Adrenal gland (tissue), 9 donors: ENCODE measurements at regions not wholly inside any gene's neighbourhood (a gene's known extent, or its start where the extent isn't known, plus 50 kb on each side); places are given as distances from the start of the nearest gene placed in this dataset.
A peak's percentile ranks its signal among the peaks of the same experiment; 100 is the strongest.

Experiments
- DNase-seq, 7 donors: peaks; one replicate each; pipeline ENCODE4 v3.0.0-alpha.2; 2019 to 2020
- H3K27ac ChIP-seq, 5 donors: fragments of 200-600 bp; sonication (generic) in 4 of 5; 1 replicate in 3 of 5; 2 replicates in 2 of 5; pipeline versions ENCODE4 v1.5.1 to v1.8.0; 2016 to 2020; ENCODE audit warnings: mild to moderate bottlenecking in 1 of 5
- H3K27me3 ChIP-seq: fragments of 200-600 bp; 2 replicates; pipeline ENCODE4 v1.8.0; 2021
- H3K36me3 ChIP-seq, 2 donors: fragments of 200-600 bp; replicated peaks in 1 of 2; 1 replicate in 1 of 2; 2 replicates in 1 of 2; pipeline versions ENCODE4 v1.5.1 to v1.8.0; 2018 to 2022
- H3K4me1 ChIP-seq, 2 donors: fragments of 200-600 bp; replicated peaks in 1 of 2; 1 replicate in 1 of 2; 2 replicates in 1 of 2; pipeline versions ENCODE4 v1.5.1 to v1.8.0; 2018 to 2021
- H3K4me3 ChIP-seq, 4 donors: fragments of 200-600 bp; sonication (generic) in 3 of 4; one replicate each; pipeline ENCODE4 v1.5.1; 2016 to 2018
- H3K9me3 ChIP-seq, 3 donors: fragments of 200-600 bp; sonication (generic) in 1 of 3; replicated peaks in 1 of 3; 1 replicate in 2 of 3; 2 replicates in 1 of 3; pipeline versions ENCODE4 v1.5.1 to v1.8.0; 2016 to 2021
- POLR2A ChIP-seq, 2 donors: fragments of 450-650 bp; IDR thresholded peaks; one replicate each; pipeline ENCODE4 v1.6.1; 2017; ENCODE audit warnings: antibody characterized with exemption in 2 of 2, mild to moderate bottlenecking in 2 of 2, moderate library complexity in 1 of 2
- WGBS, 4 donors: extraction: QIAGEN DNeasy Blood & Tissue Kit in 2 of 4; methylation state at CpG; one replicate each; pipeline versions ENCODE4 v1.1.5 to v1.1.7; 2013 to 2017; 5-methylcytosine and 5-hydroxymethylcytosine counted together
- intact Hi-C, 2 donors: fragments of 100-400 bp; cut with DNase I; formaldehyde crosslinking; loops; one replicate each; pipeline versions ENCODE4 v1.14.1 to v1.15.0; 2022 to 2023
- TF ChIP-seq, protein P1 (sequence below), 6 experiments: fragments of 450-650 bp in 4 of 6; fragments of 200-600 bp in 2 of 6; sonication (generic) in 1 of 6; IDR thresholded peaks; 1 replicate in 5 of 6; 2 replicates in 1 of 6; pipeline versions ENCODE4 v1.5.1 to v1.8.0; 2016 to 2021; ENCODE audit warnings: antibody characterized with exemption in 6 of 6, mild to moderate bottlenecking in 2 of 6, moderate library complexity in 1 of 6
- donor health status: healthy with polysubstance abuse.
- donor health status: Bipolar disorder and iron deficiency.
- donor health status: DM: yes; HTN: yes; CAD: no.
- donor health status: DM: no; HTN: no; CAD: no.
- donor health status: DM: no; HTN: no; CAD: no.

- TF ChIP-seq, protein P1, sequence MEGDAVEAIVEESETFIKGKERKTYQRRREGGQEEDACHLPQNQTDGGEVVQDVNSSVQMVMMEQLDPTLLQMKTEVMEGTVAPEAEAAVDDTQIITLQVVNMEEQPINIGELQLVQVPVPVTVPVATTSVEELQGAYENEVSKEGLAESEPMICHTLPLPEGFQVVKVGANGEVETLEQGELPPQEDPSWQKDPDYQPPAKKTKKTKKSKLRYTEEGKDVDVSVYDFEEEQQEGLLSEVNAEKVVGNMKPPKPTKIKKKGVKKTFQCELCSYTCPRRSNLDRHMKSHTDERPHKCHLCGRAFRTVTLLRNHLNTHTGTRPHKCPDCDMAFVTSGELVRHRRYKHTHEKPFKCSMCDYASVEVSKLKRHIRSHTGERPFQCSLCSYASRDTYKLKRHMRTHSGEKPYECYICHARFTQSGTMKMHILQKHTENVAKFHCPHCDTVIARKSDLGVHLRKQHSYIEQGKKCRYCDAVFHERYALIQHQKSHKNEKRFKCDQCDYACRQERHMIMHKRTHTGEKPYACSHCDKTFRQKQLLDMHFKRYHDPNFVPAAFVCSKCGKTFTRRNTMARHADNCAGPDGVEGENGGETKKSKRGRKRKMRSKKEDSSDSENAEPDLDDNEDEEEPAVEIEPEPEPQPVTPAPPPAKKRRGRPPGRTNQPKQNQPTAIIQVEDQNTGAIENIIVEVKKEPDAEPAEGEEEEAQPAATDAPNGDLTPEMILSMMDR (IDR thresholded peaks at IDR 0.05), result no peak
- no peak for TF ChIP-seq POLR2A (IDR thresholded peaks at IDR 0.05)
- no peaks in the 10 kb centered on the region for H3K9me3 ChIP-seq
- H3K4me3 ChIP-seq, result no peak overlapping the region
- no peak for DNase-seq
- no peaks in the 10 kb centered on the region for H3K36me3 ChIP-seq
- WGBS, 4 donors, result 38 to 53% (median 43%) methylated on average over 1 of the region's 1 CpG
- no peaks in the 10 kb centered on the region for H3K27me3 ChIP-seq
- H3K27ac ChIP-seq, result no peak overlapping the region
- intact Hi-C loops, result no loop called here
- no peaks in the 10 kb centered on the region for H3K4me1 ChIP-seq
Observed at GRCh38 chr10:108582888-108583287, 1340.4 kb downstream of the XPNPEP1 start.

- 14 to 51% (median 46%) methylated on average over 3 of the region's 3 CpGs for WGBS, 4 donors
- Histone ChIP-seq H3K27ac (no peak overlapping the region), H3K36me3 (no peaks in the 10 kb centered on the region), H3K9me3 (no peaks in the 10 kb centered on the region), H3K4me3 (no peak overlapping the region), H3K27me3 (no peaks in the 10 kb centered on the region), H3K4me1 (no peaks in the 10 kb centered on the region)
- intact Hi-C loops, result no loop called here
- DNase-seq, result peak in 1 of 7 donors; percentile 5
- TF ChIP-seq, protein P1 (IDR thresholded peaks at IDR 0.05), result no peak
- no peak for TF ChIP-seq POLR2A (IDR thresholded peaks at IDR 0.05)
Observed at GRCh38 chr10:108582387-108582786, 1340.9 kb downstream of the XPNPEP1 start.

DNA sequence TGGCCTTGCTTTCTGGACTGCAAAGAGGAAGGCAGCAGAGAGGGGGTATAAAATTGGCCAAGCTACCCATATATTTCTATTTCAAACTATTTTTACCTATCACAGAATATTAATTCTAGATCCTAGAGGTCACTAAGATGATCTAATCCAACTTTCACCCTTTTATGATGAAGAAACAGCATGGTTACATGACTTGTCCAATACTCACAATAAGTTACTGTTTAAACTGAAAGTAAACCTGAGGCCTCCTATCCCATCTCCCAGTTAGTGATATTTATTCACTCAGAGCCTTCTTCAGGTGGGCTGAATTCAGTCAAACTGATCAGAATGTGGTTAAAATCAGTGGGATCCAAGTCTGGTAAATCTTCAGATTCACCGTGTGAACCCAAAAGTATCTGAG is 1345.1 kb downstream of the XPNPEP1 start:
- Histone ChIP-seq H3K4me3 (no peak overlapping the region), H3K27ac (no peak overlapping the region), H3K4me1 (no peaks in the 10 kb centered on the region), H3K9me3 (no peaks in the 10 kb centered on the region), H3K27me3 (no peaks in the 10 kb centered on the region), H3K36me3 (no peaks in the 10 kb centered on the region)
- DNase-seq, result no peak
- WGBS, 4 donors, result 89 to 100% (median 98%) methylated on average over 1 of the region's 1 CpG
- no peak for TF ChIP-seq POLR2A (IDR thresholded peaks at IDR 0.05)
- TF ChIP-seq, protein P1 (IDR thresholded peaks at IDR 0.05), result no peak
- intact Hi-C loops, result no loop called here

DNA sequence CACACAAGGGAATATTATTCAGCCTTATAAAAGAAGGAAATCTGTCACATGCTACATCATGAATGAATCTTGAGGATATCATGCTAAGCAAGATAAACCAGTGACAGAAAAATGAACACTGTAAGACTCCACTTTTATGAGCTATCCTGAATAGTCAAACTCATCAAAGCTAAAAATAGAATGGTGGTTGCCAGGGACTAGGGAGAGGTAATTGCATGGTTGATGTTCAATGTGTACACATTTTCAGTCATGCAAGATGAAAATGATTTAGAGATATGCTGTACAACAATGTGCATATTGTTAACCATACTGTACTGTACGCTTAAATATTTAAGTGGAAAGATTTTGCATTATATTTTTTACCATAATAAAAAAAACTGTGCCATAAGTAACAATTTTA is 1349.1 kb downstream of the XPNPEP1 start:
- no peaks in the 10 kb centered on the region for H3K27me3 ChIP-seq
- H3K36me3 ChIP-seq, result no peaks in the 10 kb centered on the region
- DNase-seq, result no peak
- intact Hi-C loops, result no loop called here
- H3K27ac ChIP-seq, result no peak overlapping the region
- TF ChIP-seq POLR2A (IDR thresholded peaks at IDR 0.05), result no peak
- TF ChIP-seq, protein P1 (IDR thresholded peaks at IDR 0.05), result no peak
- no peak overlapping the region for H3K4me3 ChIP-seq
- no peaks in the 10 kb centered on the region for H3K4me1 ChIP-seq
- WGBS, 4 donors, result 86 to 89% (median 88%) methylated on average over 1 of the region's 1 CpG
- H3K9me3 ChIP-seq, result no peaks in the 10 kb centered on the region
